ENCODE measurements at regions not wholly inside any gene's neighbourhood (a gene's known extent, or its start where the extent isn't known, plus 50 kb on each side); places are given as distances from the start of the nearest gene placed in this dataset.
"Not testable (repeated sequence)": the region's sequence is repeated elsewhere in the genome, so short reads cannot be mapped to it uniquely, and the experiment has no call there.

DNA sequence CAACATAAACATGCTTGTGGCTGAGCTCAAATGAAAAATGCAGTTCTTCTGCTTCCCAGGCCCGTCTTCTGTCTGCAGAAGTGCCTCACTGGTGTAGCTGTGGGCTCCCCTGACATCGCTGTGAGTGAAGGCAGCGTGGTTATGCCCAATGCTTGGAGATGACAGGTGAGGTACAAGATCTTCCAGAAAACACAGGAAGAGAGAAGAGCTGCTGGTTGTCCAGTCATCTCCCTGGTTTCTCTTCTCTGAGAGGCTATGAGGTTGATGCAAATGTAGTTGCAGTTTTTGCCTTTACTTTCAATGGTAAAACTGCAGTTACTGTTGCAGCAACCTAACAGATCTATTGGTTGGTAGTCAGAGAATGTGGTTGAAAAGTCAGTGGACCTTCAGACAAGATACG is 223.6 kb downstream of the GATA3 start:
- no peak for DNase-seq (ENCODE audit: low read depth in 1 of 2, low spot score in 1 of 2)

GRCh38 chr10:8279598-8279997 is 225.1 kb downstream of the GATA3 start:
- DNase-seq (ENCODE audit: low read depth in 1 of 2, low spot score in 1 of 2): no peak

GRCh38 chr10:8280946-8281345 is 226.5 kb downstream of the GATA3 start:
- DNase-seq (ENCODE audit: low read depth in 1 of 2, low spot score in 1 of 2): no peak

DNA sequence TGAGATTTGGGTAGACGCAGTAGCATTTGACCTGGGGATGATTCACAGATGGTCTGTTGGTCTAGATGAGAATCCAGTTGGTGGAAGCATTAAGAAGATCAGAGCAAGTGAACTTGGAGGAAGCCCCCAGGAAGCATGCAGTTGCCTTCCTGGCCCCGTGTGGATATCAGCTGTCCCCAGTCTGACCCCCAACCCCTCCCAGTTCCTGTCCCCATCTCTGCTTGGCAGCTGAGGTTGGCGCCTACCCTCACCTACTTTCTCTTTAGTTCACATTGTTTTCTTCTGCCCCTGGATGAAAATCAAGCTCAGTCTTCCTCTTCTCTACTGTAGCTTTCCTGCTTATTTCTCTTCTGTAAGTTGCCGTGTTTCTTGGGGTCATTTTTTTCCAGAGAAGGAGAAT is 227.9 kb downstream of the GATA3 start:
- no peak for DNase-seq (ENCODE audit: low read depth in 1 of 2, low spot score in 1 of 2)

- no peak for DNase-seq (ENCODE audit: low read depth in 1 of 2, low spot score in 1 of 2)
Observed at GRCh38 chr10:8283166-8283905, 228.8 kb downstream of the GATA3 start.

DNA sequence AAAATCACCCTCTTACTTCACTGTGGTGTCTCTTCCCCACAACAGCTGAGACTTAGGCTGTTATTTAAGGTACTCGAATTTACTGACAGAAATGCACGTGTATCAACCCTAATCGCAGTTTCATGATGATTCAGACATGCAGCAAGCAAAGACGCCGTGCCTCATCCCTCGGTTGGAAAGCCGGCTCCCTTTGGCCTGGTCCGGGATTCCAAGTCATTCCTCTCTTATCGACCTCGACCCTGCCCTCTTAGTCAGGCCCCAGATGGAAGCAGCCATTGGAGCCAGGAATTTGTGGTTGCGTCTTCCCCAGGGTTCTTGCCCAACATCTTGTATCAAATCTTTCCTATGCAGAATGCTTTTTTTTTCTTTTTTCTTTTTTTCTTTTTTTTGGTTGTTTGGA is 229.5 kb downstream of the GATA3 start:
- DNase-seq (ENCODE audit: low read depth in 1 of 2, low spot score in 1 of 2): no peak

- DNase-seq (ENCODE audit: low read depth in 1 of 2, low spot score in 1 of 2): not testable (repeated sequence)
Observed at GRCh38 chr10:8285970-8286369, 231.5 kb downstream of the GATA3 start.

DNA sequence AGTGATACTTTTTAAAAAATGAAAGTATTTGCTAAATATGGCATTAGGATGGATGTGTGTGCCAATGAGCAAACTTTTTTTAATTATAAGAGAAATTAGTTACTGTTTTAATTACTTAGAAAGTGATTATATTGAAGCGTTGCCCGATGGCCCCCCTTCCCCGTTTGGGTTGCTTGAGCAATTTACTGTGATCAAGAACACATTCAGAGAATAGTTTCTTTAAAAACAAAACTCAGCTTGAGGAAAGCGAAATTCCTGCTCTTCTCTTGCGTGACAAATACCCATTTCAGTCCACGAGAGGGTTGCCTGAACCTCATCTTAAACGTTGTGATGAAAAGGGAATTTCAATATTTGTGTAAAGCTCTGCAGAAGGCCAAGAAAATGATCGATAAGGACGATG is 234.1 kb downstream of the GATA3 start:
- DNase-seq (ENCODE audit: low read depth in 1 of 2, low spot score in 1 of 2): no peak

DNA sequence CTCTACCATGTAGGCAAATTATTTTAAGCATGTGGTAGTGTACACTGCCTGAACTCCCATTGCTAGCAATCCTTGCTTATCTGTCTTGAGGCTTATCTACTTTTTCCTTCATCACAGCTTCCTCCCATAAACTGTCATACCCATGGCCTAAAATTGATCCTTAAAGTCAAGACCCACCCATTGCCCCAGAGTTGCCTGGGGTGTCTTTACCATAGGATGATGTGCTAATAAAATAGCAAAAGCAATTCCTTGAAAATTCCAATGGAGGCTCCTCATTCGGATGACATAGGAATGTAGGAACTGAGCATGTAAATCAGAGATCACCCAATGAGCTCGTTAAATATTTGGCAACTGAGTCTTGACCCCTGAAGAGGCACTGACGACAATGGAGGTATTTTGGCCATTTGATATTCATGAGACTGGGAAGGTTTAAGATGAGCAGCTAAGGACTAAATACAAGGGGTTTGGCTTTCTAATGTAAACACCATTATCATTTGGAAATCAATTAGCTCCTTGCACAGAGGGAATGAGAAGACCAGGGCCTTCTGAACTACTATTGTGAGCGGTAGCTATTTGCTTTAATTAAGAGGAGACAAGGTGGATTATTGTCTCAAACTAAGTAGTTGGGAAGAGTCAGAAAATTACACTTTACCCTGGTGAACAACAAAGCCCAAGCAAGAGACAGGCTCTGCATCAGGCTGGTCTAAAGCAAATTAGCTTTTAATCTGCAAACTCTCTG is 234.9 kb downstream of the GATA3 start:
- DNase-seq (ENCODE audit: low read depth in 1 of 2, low spot score in 1 of 2): no peak

DNA sequence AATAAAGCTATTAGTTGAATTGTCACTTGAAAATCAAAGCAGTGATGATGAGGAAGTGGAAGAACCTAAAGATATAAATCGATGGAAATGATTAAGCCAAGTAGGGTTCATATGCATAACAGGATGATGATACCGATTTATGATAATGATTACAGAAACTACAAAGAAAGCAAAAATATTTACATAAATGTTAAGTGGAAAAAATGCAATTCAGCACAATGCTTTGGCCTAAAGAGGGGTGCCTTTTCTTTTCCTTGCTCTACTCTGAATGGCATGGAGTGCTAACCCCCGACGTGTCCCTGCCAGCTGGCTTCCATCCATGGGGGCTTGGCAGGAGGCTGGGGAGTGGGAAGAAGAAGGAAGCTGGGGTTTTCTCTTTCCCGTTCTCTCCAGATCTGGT is 240.3 kb downstream of the GATA3 start:
- DNase-seq (ENCODE audit: low read depth in 1 of 2, low spot score in 1 of 2): no peak

DNA sequence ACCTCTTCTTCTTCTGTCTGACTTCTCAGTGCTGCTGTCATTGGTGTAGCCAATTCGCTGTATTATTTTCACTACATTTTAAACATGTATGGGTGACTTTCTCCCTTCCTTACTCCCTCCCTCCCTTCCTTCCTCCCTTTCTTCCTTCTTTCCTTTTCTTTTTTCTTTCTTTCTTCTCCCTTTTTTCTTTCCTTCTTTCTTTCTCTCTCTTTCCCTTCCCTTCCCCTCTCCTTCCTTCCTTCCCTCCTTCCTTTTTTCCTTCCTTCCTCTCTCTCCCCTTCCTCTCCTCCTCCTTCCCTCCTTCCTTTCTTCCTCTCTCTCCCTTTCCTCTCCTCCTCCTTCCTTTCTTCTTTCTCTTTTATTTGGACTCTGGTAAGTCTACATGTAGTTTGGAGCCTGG is 240.8 kb downstream of the GATA3 start:
- DNase-seq (ENCODE audit: low read depth in 1 of 2, low spot score in 1 of 2): no peak

GRCh38 chr10:8296090-8296733 is 241.7 kb downstream of the GATA3 start:
- DNase-seq (ENCODE audit: low read depth in 1 of 2, low spot score in 1 of 2): no peak

GRCh38 chr10:8296734-8297101 is 242.2 kb downstream of the GATA3 start:
- no peak for DNase-seq (ENCODE audit: low read depth in 1 of 2, low spot score in 1 of 2)

- DNase-seq (ENCODE audit: low read depth in 1 of 2, low spot score in 1 of 2): no peak
Observed at GRCh38 chr10:8297107-8297506, 242.6 kb downstream of the GATA3 start.

DNA sequence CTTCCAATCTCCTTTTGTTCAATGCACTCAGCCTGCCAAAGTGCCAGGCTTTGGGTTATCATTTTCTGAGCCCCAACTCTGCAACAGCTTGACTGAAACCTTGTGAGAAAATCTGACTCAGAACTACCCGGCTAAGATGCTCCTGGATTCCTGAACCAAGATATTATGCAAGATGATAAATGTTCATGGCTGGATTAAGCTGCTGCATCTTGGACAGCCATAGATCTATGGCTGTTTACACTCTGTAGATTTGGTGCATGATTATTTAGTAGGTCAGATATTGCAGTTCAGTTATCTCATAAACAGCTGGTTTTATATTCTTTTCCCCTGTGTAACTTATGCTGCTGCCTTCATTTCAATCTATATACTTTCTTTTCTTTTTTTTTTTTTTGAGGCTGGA is 243.5 kb downstream of the GATA3 start:
- DNase-seq (ENCODE audit: low read depth in 1 of 2, low spot score in 1 of 2): no peak

- no peak for DNase-seq (ENCODE audit: low read depth in 1 of 2, low spot score in 1 of 2)
Observed at GRCh38 chr10:8298896-8299570, 244.5 kb downstream of the GATA3 start.

DNA sequence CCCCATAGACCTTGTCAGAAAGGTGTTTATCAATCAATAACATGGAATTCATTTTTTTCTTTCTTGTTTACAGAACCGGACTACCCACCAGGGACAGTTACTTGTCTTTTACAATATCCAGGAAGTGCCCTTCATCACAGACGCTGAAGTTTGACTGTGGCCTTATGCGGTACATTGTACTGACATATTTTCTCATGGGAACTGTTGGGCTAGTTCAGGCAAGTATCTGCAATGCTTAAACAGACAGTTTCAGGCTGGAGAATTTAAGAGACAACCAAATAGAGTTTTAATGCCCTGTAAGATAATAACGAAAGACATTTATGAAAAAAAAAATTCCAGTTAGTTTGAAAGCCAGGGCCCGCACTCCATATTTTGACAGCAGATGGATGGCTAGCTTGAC is 246.4 kb downstream of the GATA3 start:
- DNase-seq (ENCODE audit: low read depth in 1 of 2, low spot score in 1 of 2): no peak

DNA sequence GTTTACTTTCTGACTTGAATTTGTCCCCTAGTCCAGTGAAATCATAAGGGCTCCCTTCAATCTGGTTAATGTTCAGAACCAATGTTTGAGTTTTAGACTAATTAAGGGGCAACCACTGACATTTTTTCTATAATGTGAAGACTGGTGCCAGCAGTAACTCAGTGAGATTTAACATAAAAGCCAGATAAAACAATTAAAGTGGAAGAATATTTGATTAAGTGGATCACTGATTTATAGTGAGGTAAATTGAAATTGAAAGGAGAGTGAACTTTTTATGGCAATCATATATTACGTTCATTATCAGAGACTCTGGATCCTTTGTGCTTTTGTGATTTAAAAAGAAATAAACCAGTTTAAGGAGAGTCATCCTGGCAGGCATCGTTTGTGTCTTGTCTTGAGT is 246.8 kb downstream of the GATA3 start:
- DNase-seq (ENCODE audit: low read depth in 1 of 2, low spot score in 1 of 2): no peak

DNA sequence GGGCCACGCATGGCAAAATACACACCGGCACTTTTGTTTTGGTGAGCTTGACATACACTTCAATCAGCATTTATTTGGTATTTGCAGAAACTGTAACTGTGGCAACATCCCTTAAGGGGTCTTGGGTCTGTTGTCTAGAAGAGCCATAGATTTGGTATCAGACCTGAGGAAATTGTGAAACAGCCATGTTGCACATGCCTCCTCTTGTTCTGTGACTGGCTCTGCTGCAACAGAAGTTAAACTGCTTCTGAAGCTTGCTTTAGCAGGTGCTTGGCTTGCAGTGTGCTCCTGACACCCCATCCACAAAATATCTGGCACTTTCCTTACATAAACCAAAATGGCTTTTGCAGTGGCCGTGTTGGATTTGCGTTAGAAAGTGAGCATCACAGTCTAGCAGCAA is 247.3 kb downstream of the GATA3 start:
- no peak for DNase-seq (ENCODE audit: low read depth in 1 of 2, low spot score in 1 of 2)

GRCh38 chr10:8302565-8302964 is 248.1 kb downstream of the GATA3 start:
- no peak for DNase-seq (ENCODE audit: low read depth in 1 of 2, low spot score in 1 of 2)

DNA sequence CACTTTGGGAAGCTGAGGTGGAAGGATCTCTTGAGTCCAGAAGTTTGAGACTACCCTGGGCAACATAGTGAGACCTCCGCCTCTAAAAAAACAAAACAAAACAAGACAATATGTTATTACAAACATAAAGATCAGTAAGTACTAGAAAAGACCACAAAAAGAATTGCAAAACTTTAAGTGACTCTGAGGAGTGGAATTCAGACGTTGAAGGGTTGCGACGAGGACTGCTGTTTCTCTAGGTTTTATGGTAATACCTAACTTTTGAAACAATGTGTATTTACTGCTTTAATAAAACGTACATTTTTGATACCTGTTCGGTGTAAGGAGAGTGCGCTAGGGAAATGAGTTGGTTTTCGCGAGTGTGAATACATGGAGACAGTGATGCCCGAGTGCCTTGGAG is 250.4 kb downstream of the GATA3 start:
- no peak for DNase-seq (ENCODE audit: low read depth in 1 of 2, low spot score in 1 of 2)
